OCI-LY3 (cell line): ENCODE measurements at regions not wholly inside any gene's neighbourhood (a gene's known extent, or its start where the extent isn't known, plus 50 kb on each side); places are given as distances from the start of the nearest gene placed in this dataset.

Experiments
- CTCF ChIP-seq: fragments of 200-600, 300-600 bp; sonication (generic); IDR thresholded peaks from 2 replicates; pipeline ENCODE4 v1.5.1; 2014; ENCODE audit warnings: antibody characterized with exemption, low read length, low read depth
- EZH2phosphoT487 ChIP-seq: fragments of 200-600 bp; shearing (Covaris generic); IDR thresholded peaks from 2 replicates; pipeline ENCODE4 v1.6.1; 2018; ENCODE audit warnings: antibody characterized with exemption, mixed run types, low read depth

DNA sequence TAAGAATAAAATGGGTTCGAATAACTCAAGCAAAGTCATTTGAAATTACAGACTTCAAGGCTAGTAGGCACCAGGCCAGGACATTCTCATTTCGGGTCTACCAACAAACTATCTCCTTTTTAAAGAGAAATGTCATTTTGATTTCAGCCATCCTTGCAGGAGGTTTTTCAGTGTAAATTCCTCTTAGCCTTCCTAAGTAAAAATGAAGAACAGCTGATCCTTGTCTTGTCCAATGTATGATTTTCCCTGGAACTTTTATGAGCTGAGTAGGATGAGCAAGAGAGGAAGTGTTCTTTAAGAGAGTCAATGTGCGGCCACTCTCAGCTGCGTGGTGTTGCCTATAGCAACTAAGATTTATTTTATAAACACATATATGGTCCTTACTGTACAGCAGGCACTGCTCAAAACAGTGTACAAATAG lies 110.1 kb downstream of the PLCE1 start:
- TF ChIP-seq CTCF (no peak), EZH2phosphoT487 (no peak)
